IMR-90 (cell line): ENCODE measurements at regions not wholly inside any gene's neighbourhood (a gene's known extent, or its start where the extent isn't known, plus 50 kb on each side); places are given as distances from the start of the nearest gene placed in this dataset.

Source experiments
- ATAC-seq: fragments of 200-7000 bp; cut with Tn5 transposase; 2 replicates; pipeline ENCODE4 v1.9.1; 2020; ENCODE audit warnings: low read depth, mild to moderate bottlenecking, moderate library complexity
- BruUV-seq: library from RNA; stranded (reverse); fragments of 400-500 nt; replicated peaks from 2 replicates; lab custom pipeline; 2021; lab: Mats Ljungman, UMichigan
- CTCF ChIA-PET: fragments of 300-600 bp; formaldehyde crosslinking; extraction: SDS; loops from one replicate; lab custom pipeline; 2021; ENCODE audit warnings: antibody characterized with exemption; lab: Yijun Ruan, JAX
- POLR2A ChIA-PET: fragments of 300-600 bp; sonication (Branson Sonifier 250); formaldehyde crosslinking; loops from one replicate; lab custom pipeline; 2022; ENCODE audit warnings: antibody characterized with exemption; ENCODE audit not compliant: unreplicated experiment; lab: Charles Lee
- DNase-seq: peaks from one replicate; pipeline ENCODE4 v3.0.0; 2013
- H2AFZ ChIP-seq: replicated peaks from 2 replicates; pipeline ENCODE3; 2013; ENCODE audit warnings: low read length, mild to moderate bottlenecking; ENCODE audit not compliant: poor library complexity
- H2AK5ac ChIP-seq: 2 replicates; pipeline ENCODE4 v1.6.1; 2013; ENCODE audit warnings: low read depth, low read length, inconsistent platforms
- H2AK9ac ChIP-seq: replicated peaks from 2 replicates; pipeline ENCODE3; 2013; ENCODE audit warnings: mild to moderate bottlenecking, low read depth, low read length, moderate library complexity; ENCODE audit not compliant: poor library complexity
- H2BK120ac ChIP-seq: 2 replicates; pipeline ENCODE4 v1.6.1; 2013; ENCODE audit warnings: low read depth, low read length, inconsistent platforms
- H2BK15ac ChIP-seq: 3 replicates; pipeline ENCODE4 v1.6.1; 2013; ENCODE audit warnings: low read depth, low read length, inconsistent platforms
- H2BK20ac ChIP-seq: 2 replicates; pipeline ENCODE4 v1.6.1; 2013; ENCODE audit warnings: low read depth, mild to moderate bottlenecking, inconsistent platforms, low read length, moderate library complexity
- H2BK5ac ChIP-seq: 2 replicates; pipeline ENCODE4 v1.6.1; 2013; ENCODE audit warnings: mild to moderate bottlenecking, low read depth, low read length, inconsistent platforms; ENCODE audit not compliant: poor library complexity, severe bottlenecking
- H3K14ac ChIP-seq: replicated peaks from 2 replicates; pipeline ENCODE4 v1.6.1; 2013; ENCODE audit warnings: low read depth, low read length, inconsistent platforms
- H3K18ac ChIP-seq: 2 replicates; pipeline ENCODE4 v1.6.1; 2013; ENCODE audit warnings: low read depth, low read length, control low read depth
- H3K23ac ChIP-seq: 2 replicates; pipeline ENCODE4 v1.6.1; 2013; ENCODE audit warnings: low read depth, low read length, inconsistent platforms
- H3K27ac ChIP-seq: 2 replicates; pipeline ENCODE4 v1.5.1; 2013; ENCODE audit warnings: mild to moderate bottlenecking, control low read depth, low read length; ENCODE audit not compliant: insufficient read depth
- H3K27me3 ChIP-seq: 2 replicates; pipeline ENCODE4 v1.6.1; 2013; ENCODE audit warnings: low read length; ENCODE audit not compliant: control insufficient read depth, insufficient read depth
- H3K36me3 ChIP-seq: 2 replicates; pipeline ENCODE4 v1.6.1; 2013; ENCODE audit warnings: low read length, mixed read lengths; ENCODE audit not compliant: control insufficient read depth, insufficient read depth
- H3K4ac ChIP-seq: 2 replicates; pipeline ENCODE4 v1.6.1; 2013; ENCODE audit warnings: low read depth, low read length, inconsistent platforms
- H3K4me1 ChIP-seq: 2 replicates; pipeline ENCODE4 v1.6.1; 2013; ENCODE audit warnings: low read length, mixed read lengths; ENCODE audit not compliant: control insufficient read depth, insufficient read depth
- H3K4me2 ChIP-seq: 2 replicates; pipeline ENCODE4 v1.6.1; 2013; ENCODE audit warnings: low read depth, mild to moderate bottlenecking, control low read depth, low read length, moderate library complexity
- H3K4me3 ChIP-seq: 2 replicates; pipeline ENCODE4 v1.5.1; 2013; ENCODE audit warnings: low read depth, mild to moderate bottlenecking, control low read depth, low read length, moderate library complexity; ENCODE audit not compliant: insufficient read depth
- H3K56ac ChIP-seq: 2 replicates; pipeline ENCODE4 v1.6.1; 2013; ENCODE audit warnings: low read length, inconsistent platforms; ENCODE audit not compliant: insufficient read depth; ENCODE audit errors: extremely low read depth
- H3K79me1 ChIP-seq, 2 experiments: 2 replicates each; pipeline ENCODE4 v1.6.1; 2013; ENCODE audit warnings: low read length in 2 of 2, inconsistent platforms in 1 of 2, low read depth in 1 of 2
- H3K9ac ChIP-seq: 2 replicates; pipeline ENCODE4 v1.6.1; 2013; ENCODE audit warnings: low read depth, low read length, control low read depth
- H3K9me1 ChIP-seq: 2 replicates; pipeline ENCODE4 v1.6.1; 2013; ENCODE audit warnings: low read length, inconsistent platforms; ENCODE audit not compliant: insufficient read depth
- H3K9me3 ChIP-seq: 2 replicates; pipeline ENCODE4 v1.6.1; 2013; ENCODE audit warnings: low read length; ENCODE audit not compliant: control insufficient read depth, insufficient read depth
- H4K20me1 ChIP-seq: 2 replicates; pipeline ENCODE4 v1.6.1; 2013; ENCODE audit warnings: low read length, inconsistent platforms; ENCODE audit not compliant: insufficient read depth
- H4K5ac ChIP-seq: 2 replicates; pipeline ENCODE4 v1.6.1; 2013; ENCODE audit warnings: mild to moderate bottlenecking, low read depth, low read length, control low read depth
- H4K8ac ChIP-seq, 2 experiments: 2 replicates each; pipeline ENCODE4 v1.6.1; 2013; ENCODE audit warnings: low read depth in 2 of 2, low read length in 2 of 2, control low read depth in 1 of 2, inconsistent platforms in 1 of 2
- H4K91ac ChIP-seq: 2 replicates; pipeline ENCODE4 v1.6.1; 2013; ENCODE audit warnings: low read depth, low read length, inconsistent platforms; ENCODE audit not compliant: insufficient read depth
- BHLHE40 ChIP-seq: fragments of 150-350 bp; IDR thresholded peaks from 2 replicates; pipeline ENCODE4 v1.6.1; 2016; ENCODE audit warnings: mild to moderate bottlenecking, low read depth, low read length
- CEBPB ChIP-seq: IDR thresholded peaks from 2 replicates; pipeline ENCODE4 v1.6.1; 2012; ENCODE audit warnings: low read depth, low read length, improper control_type of control experiment
- CHD1 ChIP-seq: IDR thresholded peaks from 2 replicates; pipeline ENCODE4 v1.6.1; 2012; ENCODE audit warnings: low read depth, low read length, improper control_type of control experiment
- ELK1 ChIP-seq: fragments of 150-350 bp; IDR thresholded peaks from 2 replicates; pipeline ENCODE4 v1.6.1; 2016; ENCODE audit warnings: low read depth, mild to moderate bottlenecking, low read length, moderate library complexity, borderline replicate concordance
- FOS ChIP-seq: fragments of 150-350 bp; IDR thresholded peaks from 2 replicates; pipeline ENCODE4 v1.6.1; 2016; ENCODE audit warnings: low read depth, low read length
- MAFK ChIP-seq: IDR thresholded peaks from 2 replicates; pipeline ENCODE4 v1.6.1; 2012; ENCODE audit warnings: low read depth, low read length, improper control_type of control experiment
- MAZ ChIP-seq: IDR thresholded peaks from 2 replicates; pipeline ENCODE4 v1.6.1; 2012; ENCODE audit warnings: low read depth, mild to moderate bottlenecking, low read length, improper control_type of control experiment, moderate library complexity, borderline replicate concordance
- MXI1 ChIP-seq: IDR thresholded peaks from 2 replicates; pipeline ENCODE4 v1.6.1; 2012; ENCODE audit warnings: low read depth, mild to moderate bottlenecking, low read length, moderate library complexity, borderline replicate concordance
- NFE2L2 ChIP-seq: fragments of 150-350 bp; IDR thresholded peaks from 2 replicates; pipeline ENCODE4 v1.6.1; 2016; ENCODE audit warnings: low read depth, mild to moderate bottlenecking, low read length
- POLR2A ChIP-seq: IDR thresholded peaks from 2 replicates; pipeline ENCODE4 v1.6.1; 2012; ENCODE audit warnings: mild to moderate bottlenecking, low read depth, low read length
- RAD21 ChIP-seq: IDR thresholded peaks from 2 replicates; pipeline ENCODE4 v1.6.1; 2012; ENCODE audit warnings: low read length, improper control_type of control experiment
- RCOR1 ChIP-seq: IDR thresholded peaks from 2 replicates; pipeline ENCODE4 v1.6.1; 2012; ENCODE audit warnings: mild to moderate bottlenecking, low read length, improper control_type of control experiment; ENCODE audit not compliant: insufficient replicate concordance
- RFX5 ChIP-seq: IDR thresholded peaks from 2 replicates; pipeline ENCODE4 v1.8.0; 2012; ENCODE audit warnings: low read depth, mild to moderate bottlenecking, low read length, moderate library complexity
- SMC3 ChIP-seq: fragments of 150-350 bp; IDR thresholded peaks from 2 replicates; pipeline ENCODE4 v1.6.1; 2016; ENCODE audit warnings: low read depth, mild to moderate bottlenecking, antibody characterized with exemption, low read length, moderate library complexity
- USF2 ChIP-seq: fragments of 150-350 bp; IDR thresholded peaks from 2 replicates; pipeline ENCODE4 v1.6.1; 2017; ENCODE audit warnings: mild to moderate bottlenecking, antibody characterized with exemption, low read length, low read depth
- WGBS, 2 experiments: methylation state at CpG; one replicate each; pipeline versions ENCODE4 v1.1.5 to v1.1.7; 2013; ENCODE audit warnings: missing lambda C conversion rate in 2 of 2; ENCODE audit not compliant: insufficient read length in 1 of 2; ENCODE audit errors: extremely low coverage in 2 of 2; 5-methylcytosine and 5-hydroxymethylcytosine counted together
- dilution Hi-C: fragments of 300-500 bp; cut with HindIII; formaldehyde crosslinking; loops from one replicate; pipeline ENCODE4 v1.14.3; 2018; ENCODE audit warnings: low sequenced_read_pairs; ENCODE audit not compliant: unreplicated experiment
- in situ Hi-C: fragments of 300-500 bp; cut with MboI; formaldehyde crosslinking; loops from 3 replicates; pipeline ENCODE4 v1.14.3; 2019; ENCODE audit warnings: low sequenced_read_pairs, inconsistent platforms, mixed read lengths
- intact Hi-C: fragments of 100-400 bp; cut with micrococcal nuclease; formaldehyde crosslinking; loops from 2 replicates; pipeline ENCODE4 v1.10.0; 2022
- TF ChIP-seq, protein P1 (sequence below): conservative IDR thresholded peaks from 2 replicates; pipeline ENCODE4 v1.5.1; 2012; ENCODE audit warnings: mild to moderate bottlenecking, low read depth, low read length, improper control_type of control experiment

DNA sequence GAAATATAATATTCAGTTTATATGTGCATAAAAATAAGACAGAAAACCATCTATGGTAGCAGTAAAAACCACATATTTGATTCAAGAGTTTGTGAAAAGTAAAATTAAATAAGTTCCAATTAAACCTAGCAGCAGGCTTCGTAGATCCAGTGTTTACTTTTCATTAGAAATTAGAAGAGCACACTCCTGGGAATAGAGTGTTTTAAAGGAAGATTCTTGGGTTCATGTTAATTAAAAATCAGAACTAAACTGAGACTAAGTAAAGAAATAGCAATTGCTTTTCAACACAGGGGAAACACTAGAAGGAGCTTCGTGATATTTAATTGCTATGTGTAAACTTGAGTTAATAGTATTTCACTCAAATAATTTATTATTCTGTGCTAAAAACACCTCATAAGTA is 1097.8 kb upstream of the CDH18 start:
- no peak overlapping the region for H2BK120ac ChIP-seq
- ChIA-PET POLR2A (no interaction called here), CTCF (no interaction called here)
- H2AFZ ChIP-seq = no peak overlapping the region
- ATAC-seq (no peak), DNase-seq (no peak)
- H3K27ac ChIP-seq = no peak overlapping the region
- in situ Hi-C loops = no loop called here
- H3K14ac ChIP-seq = no peak overlapping the region
- TF ChIP-seq SMC3 (no peak), RAD21 (no peak), RCOR1 (no peak), NFE2L2 (no peak), MXI1 (no peak), BHLHE40 (no peak), RFX5 (no peak), ELK1 (no peak), FOS (no peak), CEBPB (no peak), CHD1 (no peak), USF2 (no peak), POLR2A (no peak), MAZ (no peak), MAFK (no peak)
- TF ChIP-seq, protein P1, sequence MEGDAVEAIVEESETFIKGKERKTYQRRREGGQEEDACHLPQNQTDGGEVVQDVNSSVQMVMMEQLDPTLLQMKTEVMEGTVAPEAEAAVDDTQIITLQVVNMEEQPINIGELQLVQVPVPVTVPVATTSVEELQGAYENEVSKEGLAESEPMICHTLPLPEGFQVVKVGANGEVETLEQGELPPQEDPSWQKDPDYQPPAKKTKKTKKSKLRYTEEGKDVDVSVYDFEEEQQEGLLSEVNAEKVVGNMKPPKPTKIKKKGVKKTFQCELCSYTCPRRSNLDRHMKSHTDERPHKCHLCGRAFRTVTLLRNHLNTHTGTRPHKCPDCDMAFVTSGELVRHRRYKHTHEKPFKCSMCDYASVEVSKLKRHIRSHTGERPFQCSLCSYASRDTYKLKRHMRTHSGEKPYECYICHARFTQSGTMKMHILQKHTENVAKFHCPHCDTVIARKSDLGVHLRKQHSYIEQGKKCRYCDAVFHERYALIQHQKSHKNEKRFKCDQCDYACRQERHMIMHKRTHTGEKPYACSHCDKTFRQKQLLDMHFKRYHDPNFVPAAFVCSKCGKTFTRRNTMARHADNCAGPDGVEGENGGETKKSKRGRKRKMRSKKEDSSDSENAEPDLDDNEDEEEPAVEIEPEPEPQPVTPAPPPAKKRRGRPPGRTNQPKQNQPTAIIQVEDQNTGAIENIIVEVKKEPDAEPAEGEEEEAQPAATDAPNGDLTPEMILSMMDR = no peak
- H3K23ac ChIP-seq = no peak overlapping the region
- dilution Hi-C loops = no loop called here
- no TSS peak for BruUV-seq
- no peak overlapping the region for H2BK20ac ChIP-seq
- H2BK15ac ChIP-seq = no peak overlapping the region
- no peak overlapping the region for H2AK5ac ChIP-seq
- no peak overlapping the region for H3K4ac ChIP-seq
- intact Hi-C loops = no loop called here
- H3K9me1 ChIP-seq = no peaks in the 10 kb centered on the region
- H2BK5ac ChIP-seq = no peak overlapping the region
- H4K91ac ChIP-seq = no peak overlapping the region
- H3K9me3 ChIP-seq = peaks cover 5% of the 10 kb centered on the region
- no peaks in the 10 kb centered on the region for H3K79me1 ChIP-seq
- no peak overlapping the region for H4K8ac ChIP-seq
- no peak overlapping the region for H3K9ac ChIP-seq
- no peaks in the 10 kb centered on the region for H3K27me3 ChIP-seq
- no peak overlapping the region for H3K4me2 ChIP-seq
- H3K36me3 ChIP-seq = no peaks in the 10 kb centered on the region
- H3K18ac ChIP-seq = no peak overlapping the region
- no peak overlapping the region for H2AK9ac ChIP-seq
- no CpG with 5 or more reads among the region's 2 CpGs for WGBS, 2 experiments
- H3K4me1 ChIP-seq = no peaks in the 10 kb centered on the region
- no peaks in the 10 kb centered on the region for H4K20me1 ChIP-seq
- H3K56ac ChIP-seq = no peak overlapping the region
- no peak overlapping the region for H3K4me3 ChIP-seq
- H4K5ac ChIP-seq = no peak overlapping the region
